ENCODE measurements at regions not wholly inside any gene's neighbourhood (a gene's known extent, or its start where the extent isn't known, plus 50 kb on each side); places are given as distances from the start of the nearest gene placed in this dataset.
"Not testable (repeated sequence)": the region's sequence is repeated elsewhere in the genome, so short reads cannot be mapped to it uniquely, and the experiment has no call there.

DNA sequence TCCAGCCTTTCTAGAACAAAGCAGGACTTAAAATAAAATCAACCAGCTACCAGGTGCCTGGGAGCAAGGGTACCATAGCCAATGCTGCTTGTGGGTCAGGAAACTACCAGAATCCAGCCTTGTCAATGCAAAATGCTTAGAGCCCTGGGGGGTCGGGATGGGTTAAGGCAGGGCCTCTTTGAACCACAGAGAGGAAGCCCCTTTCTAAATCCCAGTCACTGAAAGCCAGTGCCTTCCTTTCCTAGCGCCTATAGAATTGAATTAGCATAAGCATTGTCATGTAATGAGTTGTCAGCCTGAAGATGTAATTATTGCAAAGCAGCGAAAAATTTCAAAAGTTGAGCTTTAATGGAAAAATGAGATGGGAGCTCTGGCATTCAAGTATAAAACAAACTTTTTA lies 176.6 kb upstream of the DAB1 start:
- CTCF ChIA-PET: no interaction called here
- H3K4me1 Mint-ChIP-seq: no peaks in the 10 kb centered on the region
- no peaks in the 10 kb centered on the region for H3K9me3 Mint-ChIP-seq
- H3K27me3 Mint-ChIP-seq: no peaks in the 10 kb centered on the region
- DNase-seq: no peak
- no peak overlapping the region for H3K4me3 Mint-ChIP-seq
- H3K27ac Mint-ChIP-seq: no peak overlapping the region
- H3K36me3 Mint-ChIP-seq: no peaks in the 10 kb centered on the region

GRCh38 chr1:57599236-57599994 lies 175.6 kb upstream of the DAB1 start:
- no peak for DNase-seq
- no peak overlapping the region for H3K27ac Mint-ChIP-seq
- H3K36me3 Mint-ChIP-seq: no peaks in the 10 kb centered on the region
- no peaks in the 10 kb centered on the region for H3K9me3 Mint-ChIP-seq
- no peaks in the 10 kb centered on the region for H3K4me1 Mint-ChIP-seq
- no peak overlapping the region for H3K4me3 Mint-ChIP-seq
- CTCF ChIA-PET: no interaction called here
- no peaks in the 10 kb centered on the region for H3K27me3 Mint-ChIP-seq

DNA sequence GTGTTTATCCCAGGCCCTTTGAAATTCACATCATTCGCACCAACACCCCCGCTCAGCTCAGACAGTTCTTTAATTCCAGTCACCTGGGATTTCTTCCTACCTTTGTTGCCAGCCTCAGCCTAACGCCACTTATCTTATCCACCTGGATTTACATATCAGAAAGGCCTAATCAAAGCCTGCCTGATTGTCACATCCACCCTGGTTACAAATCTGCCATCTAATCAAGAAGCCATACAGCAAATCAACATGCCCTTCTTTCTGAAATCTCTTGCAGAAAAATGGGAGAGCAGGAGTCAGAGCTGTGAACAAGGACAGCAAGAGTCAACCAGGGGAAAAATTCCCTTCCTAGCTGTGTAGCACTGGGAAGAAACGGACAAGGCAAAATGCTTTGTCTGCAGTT lies 173.2 kb upstream of the DAB1 start:
- H3K4me1 Mint-ChIP-seq: no peaks in the 10 kb centered on the region
- no peaks in the 10 kb centered on the region for H3K27me3 Mint-ChIP-seq
- no peaks in the 10 kb centered on the region for H3K9me3 Mint-ChIP-seq
- no peak overlapping the region for H3K4me3 Mint-ChIP-seq
- no peak overlapping the region for H3K27ac Mint-ChIP-seq
- no peaks in the 10 kb centered on the region for H3K36me3 Mint-ChIP-seq
- DNase-seq: no peak
- CTCF ChIA-PET: no interaction called here

DNA sequence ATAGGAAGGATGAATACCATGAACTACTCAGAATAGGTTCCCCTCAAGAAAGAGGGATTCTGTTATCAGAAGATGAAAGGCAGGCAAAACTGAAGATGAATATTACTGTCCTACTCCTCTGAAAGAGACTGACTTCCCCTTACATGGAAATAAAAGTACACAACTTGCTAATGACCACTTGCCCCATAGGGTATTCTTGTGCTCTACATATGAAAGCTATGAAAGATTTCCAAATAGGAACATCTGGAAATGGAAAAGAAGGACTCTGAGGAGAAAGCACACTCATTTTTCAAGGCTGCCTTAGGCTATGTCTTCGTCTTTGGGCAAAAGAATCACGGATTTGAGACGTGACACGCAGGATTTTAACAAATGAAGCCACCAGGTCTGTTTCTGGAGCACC lies 170.1 kb upstream of the DAB1 start:
- H3K4me3 Mint-ChIP-seq: no peak overlapping the region

DNA sequence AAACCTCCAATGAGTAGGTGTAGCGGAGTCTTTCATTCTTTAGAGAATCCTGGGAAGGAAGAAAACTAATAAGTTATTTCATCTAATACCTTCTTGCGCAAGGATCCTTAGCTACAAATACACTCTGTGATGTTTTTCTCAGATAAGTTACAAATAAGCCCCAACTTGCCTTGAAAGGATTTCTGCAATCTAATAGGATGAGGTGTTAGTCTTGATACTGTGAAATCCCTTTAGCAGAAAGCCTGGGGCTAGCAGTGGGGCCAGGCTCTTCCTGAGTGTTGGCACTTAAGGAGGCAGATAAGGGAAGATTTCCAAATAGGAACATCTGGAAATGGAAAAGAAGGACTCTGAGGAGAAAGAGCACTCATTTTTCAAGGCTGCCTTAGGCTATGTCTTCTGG lies 168.0 kb upstream of the DAB1 start:
- H3K4me1 Mint-ChIP-seq: no peaks in the 10 kb centered on the region
- no peak overlapping the region for H3K27ac Mint-ChIP-seq
- H3K27me3 Mint-ChIP-seq: no peaks in the 10 kb centered on the region
- no peaks in the 10 kb centered on the region for H3K9me3 Mint-ChIP-seq
- no peaks in the 10 kb centered on the region for H3K36me3 Mint-ChIP-seq
- DNase-seq: no peak
- CTCF ChIA-PET: no interaction called here
- H3K4me3 Mint-ChIP-seq: no peak overlapping the region

More for the DNA sequence above, 170.1 kb upstream of the DAB1 start:
- Mint-ChIP-seq H3K9me3 (no peaks in the 10 kb centered on the region), H3K27me3 (no peaks in the 10 kb centered on the region), H3K27ac (no peak overlapping the region), H3K36me3 (no peaks in the 10 kb centered on the region), H3K4me1 (no peaks in the 10 kb centered on the region)
- no peak for DNase-seq
- CTCF ChIA-PET: no interaction called here

DNA sequence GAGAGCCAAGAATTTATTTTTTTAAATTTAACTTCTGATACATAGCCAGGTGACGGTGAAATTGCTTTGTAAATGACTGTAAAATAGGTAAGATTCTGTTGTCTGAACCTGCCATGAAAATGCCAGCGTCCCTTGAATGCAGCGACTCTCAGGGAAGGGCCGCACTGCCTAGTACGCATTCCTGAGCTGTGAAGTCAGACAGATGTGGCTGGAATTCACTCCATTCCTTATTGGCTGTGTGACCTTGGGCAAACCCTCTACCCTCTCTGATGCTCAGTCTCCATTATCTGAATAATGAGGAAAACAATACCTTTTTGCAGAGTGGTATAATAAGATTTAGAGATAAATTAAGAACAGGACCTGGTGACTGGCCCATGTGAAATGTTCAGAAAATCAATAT lies 167.1 kb upstream of the DAB1 start:
- Mint-ChIP-seq H3K4me3 (no peak overlapping the region), H3K36me3 (no peaks in the 10 kb centered on the region), H3K9me3 (no peaks in the 10 kb centered on the region), H3K4me1 (no peaks in the 10 kb centered on the region), H3K27me3 (no peaks in the 10 kb centered on the region), H3K27ac (no peak overlapping the region)
- DNase-seq: no peak
- CTCF ChIA-PET: no interaction called here

DNA sequence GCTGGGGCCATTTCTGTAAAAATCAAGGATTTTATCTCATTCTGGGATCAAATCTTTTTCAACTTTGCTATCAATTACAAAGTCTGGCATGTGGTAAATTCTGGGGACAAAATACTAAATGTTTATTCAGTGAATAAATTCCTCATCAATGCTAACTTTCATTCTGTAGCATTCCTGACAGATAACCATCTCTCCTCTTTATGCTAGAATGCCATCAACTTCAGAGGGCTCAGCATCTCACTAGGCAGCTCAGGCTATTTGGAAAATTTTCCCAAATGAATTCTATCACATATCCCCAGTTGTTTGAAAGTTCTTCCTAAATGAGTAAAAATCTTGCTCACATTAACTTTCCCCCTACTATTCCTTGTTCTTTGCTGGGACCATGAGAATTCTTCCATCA lies 163.0 kb upstream of the DAB1 start:
- no peaks in the 10 kb centered on the region for H3K36me3 Mint-ChIP-seq
- no peaks in the 10 kb centered on the region for H3K9me3 Mint-ChIP-seq
- H3K27ac Mint-ChIP-seq: no peak overlapping the region
- no peak overlapping the region for H3K4me3 Mint-ChIP-seq
- DNase-seq: no peak
- H3K27me3 Mint-ChIP-seq: no peaks in the 10 kb centered on the region
- CTCF ChIA-PET: no interaction called here
- no peaks in the 10 kb centered on the region for H3K4me1 Mint-ChIP-seq

DNA sequence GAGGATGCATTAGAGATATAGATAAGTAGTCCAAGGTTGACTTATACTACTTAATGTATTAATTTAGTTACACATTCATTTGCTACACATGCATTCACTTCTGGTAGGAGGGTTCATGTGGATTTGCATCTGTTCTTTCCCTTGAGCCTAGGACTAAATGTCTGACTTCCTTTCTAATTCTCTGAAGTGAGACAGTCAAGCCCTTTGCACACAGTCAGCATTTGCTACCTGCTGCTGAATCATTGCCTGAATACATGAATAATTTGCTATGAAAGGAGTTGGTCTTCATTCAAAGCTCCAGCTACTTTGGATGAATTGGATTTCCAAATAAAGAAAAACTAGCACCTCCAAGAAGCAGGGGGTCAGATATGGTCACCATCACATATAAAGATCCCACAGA lies 154.8 kb upstream of the DAB1 start:
- CTCF ChIA-PET: no interaction called here
- Mint-ChIP-seq H3K9me3 (peaks cover 4% of the 10 kb centered on the region), H3K4me1 (no peaks in the 10 kb centered on the region), H3K27ac (no peak overlapping the region), H3K4me3 (no peak overlapping the region), H3K27me3 (peaks cover 3% of the 10 kb centered on the region), H3K36me3 (no peaks in the 10 kb centered on the region)
- DNase-seq: no peak

GRCh38 chr1:57578099-57578498 lies 154.2 kb upstream of the DAB1 start:
- CTCF ChIA-PET: no interaction called here
- Mint-ChIP-seq H3K4me1 (no peaks in the 10 kb centered on the region), H3K4me3 (no peak overlapping the region), H3K27me3 (peaks cover 3% of the 10 kb centered on the region), H3K9me3 (peaks cover 4% of the 10 kb centered on the region), H3K27ac (no peak overlapping the region), H3K36me3 (no peaks in the 10 kb centered on the region)
- DNase-seq: no peak

DNA sequence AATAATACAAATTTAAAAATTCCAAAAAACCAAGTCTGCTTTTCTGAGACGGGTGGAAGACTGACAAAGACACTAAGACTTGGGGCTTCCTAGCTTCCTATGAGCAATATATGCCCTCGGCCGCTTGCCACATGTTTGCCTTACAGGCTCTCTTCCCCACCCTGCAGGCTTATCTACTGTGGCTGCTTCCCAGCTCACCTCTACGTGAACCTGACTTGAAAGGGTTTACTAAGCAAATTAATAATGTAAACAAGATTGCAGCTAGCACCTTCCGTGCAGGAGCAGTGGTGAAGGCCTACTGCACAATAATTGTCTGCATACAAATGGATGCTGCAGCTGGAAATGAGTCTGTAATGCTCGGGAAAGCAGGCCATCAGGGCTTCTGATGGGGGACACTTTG lies 152.9 kb upstream of the DAB1 start:
- CTCF ChIA-PET: no interaction called here

GRCh38 chr1:57572016-57572415 lies 148.2 kb upstream of the DAB1 start:
- peaks cover 3% of the 10 kb centered on the region for H3K27me3 Mint-ChIP-seq

More for the DNA sequence above, 152.9 kb upstream of the DAB1 start:
- Mint-ChIP-seq H3K4me1 (no peaks in the 10 kb centered on the region), H3K27me3 (peaks cover 3% of the 10 kb centered on the region), H3K9me3 (peaks cover 4% of the 10 kb centered on the region), H3K4me3 (no peak overlapping the region), H3K27ac (no peak overlapping the region), H3K36me3 (no peaks in the 10 kb centered on the region)
- DNase-seq: no peak

DNA sequence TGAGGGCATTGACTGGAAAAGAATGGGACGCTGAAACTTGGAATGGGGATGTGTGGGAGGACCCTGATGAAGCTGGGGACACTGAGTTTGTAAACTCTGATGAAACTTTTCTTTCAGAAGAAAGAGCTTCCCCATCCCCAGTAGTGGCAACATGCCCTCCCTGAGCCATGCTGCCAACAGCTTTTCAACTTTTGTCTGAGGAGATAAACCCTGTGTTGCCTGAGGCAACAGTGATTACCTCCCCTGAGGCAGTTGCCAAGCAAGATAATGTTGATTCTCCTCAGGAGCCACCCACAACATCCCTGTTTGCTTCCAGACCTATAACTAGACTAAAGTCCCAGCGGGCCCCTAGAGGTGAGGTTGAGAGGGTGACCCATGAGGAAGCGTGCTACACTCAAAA lies 134.2 kb upstream of the DAB1 start:
- H3K36me3 Mint-ChIP-seq, H3K27ac Mint-ChIP-seq, DNase-seq, H3K9me3 Mint-ChIP-seq, CTCF ChIA-PET, H3K4me1 Mint-ChIP-seq, H3K4me3 Mint-ChIP-seq, H3K27me3 Mint-ChIP-seq: not testable (repeated sequence)

More at GRCh38 chr1:57572016-57572415, 148.2 kb upstream of the DAB1 start:
- no peaks in the 10 kb centered on the region for H3K36me3 Mint-ChIP-seq
- DNase-seq: no peak
- CTCF ChIA-PET: no interaction called here
- H3K27ac Mint-ChIP-seq: no peak overlapping the region
- no peak overlapping the region for H3K4me3 Mint-ChIP-seq
- H3K9me3 Mint-ChIP-seq: peaks cover 9% of the 10 kb centered on the region
- H3K4me1 Mint-ChIP-seq: no peaks in the 10 kb centered on the region

GRCh38 chr1:57553666-57554065 lies 129.8 kb upstream of the DAB1 start:
- CTCF ChIA-PET: no interaction called here
- Mint-ChIP-seq H3K36me3 (no peaks in the 10 kb centered on the region), H3K27me3 (peaks cover 9% of the 10 kb centered on the region), H3K4me3 (no peak overlapping the region), H3K27ac (no peak overlapping the region), H3K4me1 (no peaks in the 10 kb centered on the region), H3K9me3 (no peaks in the 10 kb centered on the region)
- DNase-seq: no peak

DNA sequence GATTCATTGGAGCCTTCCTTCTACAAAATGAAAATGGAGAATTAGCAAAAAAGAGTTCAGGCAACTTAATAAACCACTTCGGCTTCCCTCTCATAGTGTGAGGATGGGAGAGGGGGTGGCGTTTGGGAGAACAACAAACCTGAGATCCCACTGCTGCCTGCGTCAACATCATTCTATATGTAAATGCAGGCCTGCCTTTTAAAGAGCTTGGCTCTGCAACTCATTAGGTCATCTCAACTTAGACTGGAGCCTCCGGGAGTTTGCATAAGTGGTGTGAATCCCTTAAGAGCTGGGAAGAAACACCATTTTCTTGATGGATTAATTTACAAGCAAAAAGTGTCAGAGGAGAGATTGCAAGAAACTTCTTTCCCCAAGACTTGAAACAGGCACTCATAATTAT lies 127.6 kb upstream of the DAB1 start:
- CTCF ChIA-PET: no interaction called here
- Mint-ChIP-seq H3K4me3 (no peak overlapping the region), H3K9me3 (no peaks in the 10 kb centered on the region), H3K27me3 (peaks cover 9% of the 10 kb centered on the region), H3K4me1 (no peaks in the 10 kb centered on the region), H3K27ac (no peak overlapping the region), H3K36me3 (no peaks in the 10 kb centered on the region)
- no peak for DNase-seq

DNA sequence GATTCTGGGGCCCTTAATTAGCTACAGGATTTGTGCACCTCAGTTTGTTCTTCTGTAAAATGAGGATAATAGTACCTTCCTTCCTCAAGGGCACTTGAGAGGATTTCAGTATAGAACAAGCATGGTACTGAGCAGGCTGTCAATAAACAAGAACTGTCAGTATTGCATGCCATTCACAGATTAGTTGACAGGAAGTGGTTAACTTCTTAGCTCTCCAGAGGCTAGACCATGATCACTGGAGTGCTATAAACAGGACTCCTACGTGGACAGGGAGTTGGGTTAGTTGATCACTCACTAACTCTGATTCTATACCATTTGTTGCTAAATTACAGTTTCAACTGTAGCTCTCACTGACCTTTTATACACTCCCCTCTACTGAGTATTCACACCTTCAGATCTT lies 126.2 kb upstream of the DAB1 start:
- no peaks in the 10 kb centered on the region for H3K9me3 Mint-ChIP-seq
- CTCF ChIA-PET: no interaction called here

DNA sequence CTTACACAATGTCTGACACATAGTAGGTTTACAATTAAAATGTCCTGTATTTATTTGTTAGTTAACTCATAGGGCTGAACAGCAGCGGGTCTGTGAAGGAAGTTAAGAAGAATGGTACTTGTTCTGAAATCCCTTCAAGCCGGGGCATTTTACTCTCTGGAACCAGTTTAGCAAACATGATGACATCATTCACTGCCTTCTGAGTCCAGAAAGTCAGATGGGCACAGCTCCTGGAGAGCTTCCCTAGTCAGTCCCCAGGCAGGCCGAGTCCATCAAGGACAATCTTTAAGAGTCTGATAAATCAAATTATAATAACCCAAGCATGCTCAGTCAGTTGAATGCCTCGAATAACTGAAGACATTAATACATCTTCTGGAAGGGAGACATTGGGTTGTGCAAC lies 125.4 kb upstream of the DAB1 start:
- Mint-ChIP-seq H3K27ac (no peak overlapping the region), H3K4me3 (no peak overlapping the region), H3K4me1 (no peaks in the 10 kb centered on the region), H3K9me3 (no peaks in the 10 kb centered on the region), H3K36me3 (no peaks in the 10 kb centered on the region), H3K27me3 (peaks cover 9% of the 10 kb centered on the region)
- CTCF ChIA-PET: no interaction called here
- DNase-seq: no peak

More for the DNA sequence above, 126.2 kb upstream of the DAB1 start:
- no peak for DNase-seq
- Mint-ChIP-seq H3K4me1 (no peaks in the 10 kb centered on the region), H3K27me3 (peaks cover 9% of the 10 kb centered on the region), H3K4me3 (no peak overlapping the region), H3K36me3 (no peaks in the 10 kb centered on the region), H3K27ac (no peak overlapping the region)
